PFSK-1 (cell line): ENCODE measurements at regions not wholly inside any gene's neighbourhood (a gene's known extent, or its start where the extent isn't known, plus 50 kb on each side); places are given as distances from the start of the nearest gene placed in this dataset.

Source experiments
- FOXP2 ChIP-seq: optimal IDR thresholded peaks from 2 replicates; pipeline ENCODE3; 2011; ENCODE audit warnings: borderline replicate concordance, control low read depth, inconsistent platforms; ENCODE audit not compliant: insufficient read depth; ENCODE audit errors: extremely low read length, extremely low read depth
- POLR2AphosphoS5 ChIP-seq: IDR thresholded peaks from 2 replicates; pipeline ENCODE4 v1.6.1; 2012; ENCODE audit warnings: low read depth, mild to moderate bottlenecking, control low read depth, low read length, moderate library complexity
- REST ChIP-seq, 2 experiments: IDR thresholded peaks; 2 replicates each; pipeline versions ENCODE4 v1.6.1 to v1.8.0; 2011 to 2012; ENCODE audit warnings: low read depth in 2 of 2, low read length in 2 of 2, control low read depth in 1 of 2, inconsistent platforms in 1 of 2, mild to moderate bottlenecking in 1 of 2, moderate library complexity in 1 of 2; ENCODE audit not compliant: insufficient read depth in 1 of 2
- SIN3A ChIP-seq: IDR thresholded peaks from 2 replicates; pipeline ENCODE4 v1.6.1; 2012; ENCODE audit warnings: mild to moderate bottlenecking, low read length, moderate library complexity, borderline replicate concordance; ENCODE audit not compliant: insufficient read depth
- TAF1 ChIP-seq: IDR thresholded peaks from 2 replicates; pipeline ENCODE4 v1.6.1; 2012; ENCODE audit warnings: low read length, control low read depth, borderline replicate concordance; ENCODE audit not compliant: insufficient read depth

- TF ChIP-seq FOXP2: no peak
- TF ChIP-seq SIN3A: no peak
- TF ChIP-seq POLR2AphosphoS5: no peak
- no peak for TF ChIP-seq TAF1
- TF ChIP-seq REST (IDR thresholded peaks at IDR 0.05; ENCODE audit: insufficient read depth in 1 of 2, low read depth in 2 of 2, low read length in 2 of 2): no peak
Observed at GRCh38 chr6:91350146-91350908, 763.5 kb upstream of the MAP3K7 start.

GRCh38 chr6:91341473-91341872, 754.6 kb upstream of the MAP3K7 start:
- TF ChIP-seq POLR2AphosphoS5: no peak
- no peak for TF ChIP-seq FOXP2
- TF ChIP-seq REST (IDR thresholded peaks at IDR 0.05; ENCODE audit: insufficient read depth in 1 of 2, low read depth in 2 of 2, low read length in 2 of 2): no peak
- TF ChIP-seq SIN3A: no peak
- no peak for TF ChIP-seq TAF1

- no peak for TF ChIP-seq REST (IDR thresholded peaks at IDR 0.05; ENCODE audit: insufficient read depth in 1 of 2, low read depth in 2 of 2, low read length in 2 of 2)
- no peak for TF ChIP-seq TAF1
- TF ChIP-seq FOXP2: no peak
- TF ChIP-seq POLR2AphosphoS5: no peak
- no peak for TF ChIP-seq SIN3A
Observed at GRCh38 chr6:91340896-91341395, 754.1 kb upstream of the MAP3K7 start.

- TF ChIP-seq FOXP2: no peak
- no peak for TF ChIP-seq POLR2AphosphoS5
- TF ChIP-seq REST (IDR thresholded peaks at IDR 0.05; ENCODE audit: insufficient read depth in 1 of 2, low read depth in 2 of 2, low read length in 2 of 2): no peak
- no peak for TF ChIP-seq TAF1
- no peak for TF ChIP-seq SIN3A
Observed at GRCh38 chr6:91337967-91338366, 751.1 kb upstream of the MAP3K7 start.

- TF ChIP-seq SIN3A (no peak), POLR2AphosphoS5 (no peak), REST (IDR thresholded peaks at IDR 0.05; ENCODE audit: insufficient read depth in 1 of 2, low read depth in 2 of 2, low read length in 2 of 2) (no peak), FOXP2 (no peak), TAF1 (no peak)
Observed at GRCh38 chr6:91330896-91331295, 744.0 kb upstream of the MAP3K7 start.
